ENCODE measurements at regions not wholly inside any gene's neighbourhood (a gene's known extent, or its start where the extent isn't known, plus 50 kb on each side); places are given as distances from the start of the nearest gene placed in this dataset.

DNA sequence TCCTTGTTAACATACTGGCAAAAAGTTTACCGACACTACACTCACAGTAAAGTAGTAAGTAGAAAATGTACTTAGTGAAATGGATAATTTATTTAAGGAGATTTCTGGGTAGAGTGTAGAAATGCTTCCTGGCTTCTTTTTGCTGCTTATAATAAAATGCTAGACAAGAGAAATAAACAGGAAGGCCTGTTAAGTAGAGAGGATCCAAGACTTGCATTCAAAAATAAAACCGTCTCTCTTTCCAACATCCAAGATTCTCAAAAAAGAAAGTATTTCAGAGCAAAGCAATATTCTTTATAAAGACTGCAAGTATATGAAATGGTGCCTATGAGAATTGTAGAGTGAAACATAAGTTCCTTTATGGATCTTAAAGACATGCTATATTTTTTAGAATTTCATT lies 77.0 kb upstream of the CNTN6 start:
- intact Hi-C loops (cut with micrococcal nuclease; ENCODE audit: unreplicated experiment), result no loop called here
- CTCF ChIA-PET, result no interaction called here
- Histone ChIP-seq H3K4me3 (ENCODE audit: low read depth, low read length, poor library complexity, severe bottlenecking) (no peak overlapping the region), H3K36me3 (ENCODE audit: insufficient read depth, low read length, poor library complexity, severe bottlenecking) (no peaks in the 10 kb centered on the region), H3K27ac (ENCODE audit: low read depth, low read length, poor library complexity, severe bottlenecking) (no peak overlapping the region), H3K9me3 (ENCODE audit: low read depth, low read length, poor library complexity, severe bottlenecking) (no peaks in the 10 kb centered on the region), H3K27me3 (replicated peaks; ENCODE audit: insufficient read depth, low read depth, low read length, poor library complexity) (no peaks in the 10 kb centered on the region), H3K4me1 (ENCODE audit: insufficient read depth, low read length, poor library complexity, severe bottlenecking) (no peaks in the 10 kb centered on the region)
- POLR2A ChIA-PET (ENCODE audit: low non-redundant PET), result no interaction called here
- no peak for TF ChIP-seq EZH2 (IDR thresholded peaks at IDR 0.05; ENCODE audit: borderline replicate concordance, low read depth, low read length, poor library complexity, severe bottlenecking)
- TF ChIP-seq, protein P1, sequence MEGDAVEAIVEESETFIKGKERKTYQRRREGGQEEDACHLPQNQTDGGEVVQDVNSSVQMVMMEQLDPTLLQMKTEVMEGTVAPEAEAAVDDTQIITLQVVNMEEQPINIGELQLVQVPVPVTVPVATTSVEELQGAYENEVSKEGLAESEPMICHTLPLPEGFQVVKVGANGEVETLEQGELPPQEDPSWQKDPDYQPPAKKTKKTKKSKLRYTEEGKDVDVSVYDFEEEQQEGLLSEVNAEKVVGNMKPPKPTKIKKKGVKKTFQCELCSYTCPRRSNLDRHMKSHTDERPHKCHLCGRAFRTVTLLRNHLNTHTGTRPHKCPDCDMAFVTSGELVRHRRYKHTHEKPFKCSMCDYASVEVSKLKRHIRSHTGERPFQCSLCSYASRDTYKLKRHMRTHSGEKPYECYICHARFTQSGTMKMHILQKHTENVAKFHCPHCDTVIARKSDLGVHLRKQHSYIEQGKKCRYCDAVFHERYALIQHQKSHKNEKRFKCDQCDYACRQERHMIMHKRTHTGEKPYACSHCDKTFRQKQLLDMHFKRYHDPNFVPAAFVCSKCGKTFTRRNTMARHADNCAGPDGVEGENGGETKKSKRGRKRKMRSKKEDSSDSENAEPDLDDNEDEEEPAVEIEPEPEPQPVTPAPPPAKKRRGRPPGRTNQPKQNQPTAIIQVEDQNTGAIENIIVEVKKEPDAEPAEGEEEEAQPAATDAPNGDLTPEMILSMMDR (conservative IDR thresholded peaks at IDR 0.05; ENCODE audit: low read depth, low read length), result no peak
- no peak for DNase-seq (ENCODE audit: low spot score)
- no TSS peak for BruUV-seq (replicated peaks)

DNA sequence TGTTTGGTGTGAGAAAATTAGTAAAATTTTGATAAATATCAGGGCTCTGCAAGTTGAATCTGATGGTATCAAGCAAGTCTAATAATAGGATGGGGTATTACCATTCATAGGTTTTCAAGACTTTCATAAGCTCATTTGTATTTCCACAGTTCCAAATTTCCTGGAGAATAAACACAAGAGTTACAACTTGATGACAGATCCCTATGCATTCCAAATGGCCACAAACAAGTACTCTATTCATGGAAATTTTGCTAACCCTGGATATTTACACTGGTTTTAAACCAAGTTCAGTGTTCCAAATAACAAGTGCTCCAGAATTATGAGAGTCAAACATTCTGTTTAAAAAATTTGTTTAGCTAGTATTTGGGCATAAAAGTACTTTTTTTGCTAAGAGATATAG lies 75.0 kb upstream of the CNTN6 start:
- H3K9me3 ChIP-seq (ENCODE audit: low read depth, low read length, poor library complexity, severe bottlenecking), result no peaks in the 10 kb centered on the region

DNA sequence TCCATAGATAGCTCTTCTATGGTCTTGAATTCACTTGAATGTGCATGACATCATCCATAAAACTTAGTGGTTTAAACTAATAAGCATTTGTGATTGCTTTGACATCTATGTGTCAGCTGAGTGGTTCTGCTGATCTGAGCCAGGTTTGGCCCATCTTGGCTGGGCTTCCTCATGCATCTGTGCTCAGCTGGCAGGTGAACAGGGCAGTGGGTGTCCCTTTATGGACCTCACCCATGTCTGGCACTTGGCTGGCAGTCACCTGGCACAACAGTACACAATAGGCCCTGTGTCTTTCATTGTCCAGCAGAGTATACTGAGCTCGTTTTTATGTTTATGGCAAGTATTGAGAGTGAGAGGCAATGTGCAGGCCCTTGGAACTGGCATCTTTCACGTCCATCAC lies 73.7 kb upstream of the CNTN6 start:
- Histone ChIP-seq H3K36me3 (ENCODE audit: insufficient read depth, low read length, poor library complexity, severe bottlenecking) (no peaks in the 10 kb centered on the region), H3K4me3 (ENCODE audit: low read depth, low read length, poor library complexity, severe bottlenecking) (no peak overlapping the region), H3K27ac (ENCODE audit: low read depth, low read length, poor library complexity, severe bottlenecking) (no peak overlapping the region), H3K4me1 (ENCODE audit: insufficient read depth, low read length, poor library complexity, severe bottlenecking) (no peaks in the 10 kb centered on the region), H3K27me3 (replicated peaks; ENCODE audit: insufficient read depth, low read depth, low read length, poor library complexity) (no peaks in the 10 kb centered on the region), H3K9me3 (ENCODE audit: low read depth, low read length, poor library complexity, severe bottlenecking) (no peaks in the 10 kb centered on the region)
- intact Hi-C loops (cut with micrococcal nuclease; ENCODE audit: unreplicated experiment), result no loop called here
- CTCF ChIA-PET, result no interaction called here
- no TSS peak for BruUV-seq (replicated peaks)
- POLR2A ChIA-PET (ENCODE audit: low non-redundant PET), result no interaction called here
- DNase-seq (ENCODE audit: low spot score), result no peak
- TF ChIP-seq, protein P1 (conservative IDR thresholded peaks at IDR 0.05; ENCODE audit: low read depth, low read length), result no peak
- TF ChIP-seq EZH2 (IDR thresholded peaks at IDR 0.05; ENCODE audit: borderline replicate concordance, low read depth, low read length, poor library complexity, severe bottlenecking), result no peak

More for the DNA sequence above, 75.0 kb upstream of the CNTN6 start:
- BruUV-seq (replicated peaks), result no TSS peak
- intact Hi-C loops (cut with micrococcal nuclease; ENCODE audit: unreplicated experiment), result no loop called here
- no peak for DNase-seq (ENCODE audit: low spot score)
- H3K27me3 ChIP-seq (replicated peaks; ENCODE audit: insufficient read depth, low read depth, low read length, poor library complexity), result no peaks in the 10 kb centered on the region
- ChIA-PET CTCF (no interaction called here), POLR2A (ENCODE audit: low non-redundant PET) (no interaction called here)
- H3K36me3 ChIP-seq (ENCODE audit: insufficient read depth, low read length, poor library complexity, severe bottlenecking), result no peaks in the 10 kb centered on the region
- no peak for TF ChIP-seq EZH2 (IDR thresholded peaks at IDR 0.05; ENCODE audit: borderline replicate concordance, low read depth, low read length, poor library complexity, severe bottlenecking)
- TF ChIP-seq, protein P1 (conservative IDR thresholded peaks at IDR 0.05; ENCODE audit: low read depth, low read length), result no peak
- H3K4me3 ChIP-seq (ENCODE audit: low read depth, low read length, poor library complexity, severe bottlenecking), result no peak overlapping the region
- no peaks in the 10 kb centered on the region for H3K4me1 ChIP-seq (ENCODE audit: insufficient read depth, low read length, poor library complexity, severe bottlenecking)
- no peak overlapping the region for H3K27ac ChIP-seq (ENCODE audit: low read depth, low read length, poor library complexity, severe bottlenecking)
